Natural killer cell treated with Interleukin-12 subunit alpha and Interleukin-12 subunit beta and Interleukin-15 and Interleukin-18, amount 100 ng/mL, for 72 hours (primary cell): ENCODE measurements at regions not wholly inside any gene's neighbourhood (a gene's known extent, or its start where the extent isn't known, plus 50 kb on each side); places are given as distances from the start of the nearest gene placed in this dataset.
"Not testable (repeated sequence)": the region's sequence is repeated elsewhere in the genome, so short reads cannot be mapped to it uniquely, and the experiment has no call there.

Source experiments
- ATAC-seq, 2 donors: fragments of 150-1000 bp; cut with Tn5 transposase in 1 of 2; sonication (Bioruptor Pico), chemical (Tn5 transposase) in 1 of 2; 2 replicates each; pipeline ENCODE4 v1.10.0; 2021
- DNase-seq: peaks from one replicate; pipeline ENCODE4 v3.0.0; 2022; ENCODE audit warnings: low spot score
- H3K27ac Mint-ChIP-seq, 2 donors: 1 replicate in 1 of 2; 2 replicates in 1 of 2; pipeline ENCODE4 v1.8.0; 2022; ENCODE audit warnings: mixed read lengths in 2 of 2, mild to moderate bottlenecking in 1 of 2, moderate library complexity in 1 of 2
- H3K27me3 Mint-ChIP-seq, 2 donors: 1 replicate in 1 of 2; 2 replicates in 1 of 2; pipeline ENCODE4 v1.8.0; 2022; ENCODE audit warnings: mixed read lengths in 2 of 2
- H3K36me3 Mint-ChIP-seq: one replicate; pipeline ENCODE4 v1.8.0; 2022; ENCODE audit warnings: mixed read lengths
- H3K4me1 Mint-ChIP-seq, 2 donors: 1 replicate in 1 of 2; 2 replicates in 1 of 2; pipeline ENCODE4 v1.8.0; 2022; ENCODE audit warnings: low read depth in 2 of 2, mixed read lengths in 2 of 2, mild to moderate bottlenecking in 1 of 2
- H3K4me3 Mint-ChIP-seq: one replicate; pipeline ENCODE4 v1.8.0; 2022; ENCODE audit warnings: mixed read lengths
- H3K9me3 Mint-ChIP-seq: 2 replicates; pipeline ENCODE4 v1.8.0; 2022; ENCODE audit warnings: mixed read lengths

DNA sequence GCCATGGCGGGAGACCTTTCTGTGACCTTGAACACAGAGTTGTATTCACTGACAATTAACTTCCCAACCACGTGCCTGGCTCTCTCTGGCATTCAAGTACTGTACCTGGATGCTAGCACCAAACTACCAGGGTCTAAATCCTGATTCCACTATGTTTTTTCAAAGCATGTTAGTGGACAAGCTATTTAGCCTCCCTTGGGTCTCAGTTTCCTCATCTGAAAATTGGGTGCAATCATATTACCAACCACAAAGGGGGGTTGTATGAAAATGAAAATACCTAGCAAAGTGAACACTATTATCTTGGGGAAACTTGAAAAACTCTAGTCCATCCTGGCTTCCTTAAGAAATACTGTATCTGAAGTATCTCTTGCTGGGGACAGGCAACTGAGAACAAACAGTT is 308.7 kb upstream of the SGK1 start:
- ATAC-seq (no peak), DNase-seq (no peak)
- Mint-ChIP-seq H3K27ac (no peak overlapping the region), H3K4me3 (no peak overlapping the region), H3K36me3 (no peaks in the 10 kb centered on the region), H3K27me3 (peaks cover 22 to 52% of the 10 kb centered on the region in 2 donors), H3K4me1 (peaks cover 1 to 4% of the 10 kb centered on the region in 2 donors), H3K9me3 (no peaks in the 10 kb centered on the region)

- DNase-seq (no peak), ATAC-seq (peak in 1 of 2 donors; percentile 29)
- Mint-ChIP-seq H3K27me3 (peaks cover 18 to 47% of the 10 kb centered on the region in 2 donors), H3K9me3 (no peaks in the 10 kb centered on the region), H3K4me1 (peaks cover 0 to 4% of the 10 kb centered on the region in 2 donors), H3K36me3 (no peaks in the 10 kb centered on the region), H3K4me3 (no peak overlapping the region), H3K27ac (no peak overlapping the region)
Observed at GRCh38 chr6:134626086-134626485, 308.2 kb upstream of the SGK1 start.

- H3K27ac Mint-ChIP-seq = no peak overlapping the region
- no peaks in the 10 kb centered on the region for H3K36me3 Mint-ChIP-seq
- peaks cover 12 to 38% of the 10 kb centered on the region in 2 donors for H3K27me3 Mint-ChIP-seq
- no peak overlapping the region for H3K4me3 Mint-ChIP-seq
- no peak for ATAC-seq
- no peaks in the 10 kb centered on the region for H3K4me1 Mint-ChIP-seq
- H3K9me3 Mint-ChIP-seq = no peaks in the 10 kb centered on the region
- DNase-seq = no peak
Observed at GRCh38 chr6:134624781-134625180, 306.9 kb upstream of the SGK1 start.

- Mint-ChIP-seq H3K27me3 (peaks cover 16 to 44% of the 10 kb centered on the region in 2 donors), H3K4me3 (no peak overlapping the region), H3K4me1 (no peaks in the 10 kb centered on the region), H3K36me3 (no peaks in the 10 kb centered on the region), H3K27ac (no peak overlapping the region), H3K9me3 (no peaks in the 10 kb centered on the region)
- DNase-seq = no peak
- no peak for ATAC-seq
Observed at GRCh38 chr6:134623401-134623800, 305.5 kb upstream of the SGK1 start.

DNA sequence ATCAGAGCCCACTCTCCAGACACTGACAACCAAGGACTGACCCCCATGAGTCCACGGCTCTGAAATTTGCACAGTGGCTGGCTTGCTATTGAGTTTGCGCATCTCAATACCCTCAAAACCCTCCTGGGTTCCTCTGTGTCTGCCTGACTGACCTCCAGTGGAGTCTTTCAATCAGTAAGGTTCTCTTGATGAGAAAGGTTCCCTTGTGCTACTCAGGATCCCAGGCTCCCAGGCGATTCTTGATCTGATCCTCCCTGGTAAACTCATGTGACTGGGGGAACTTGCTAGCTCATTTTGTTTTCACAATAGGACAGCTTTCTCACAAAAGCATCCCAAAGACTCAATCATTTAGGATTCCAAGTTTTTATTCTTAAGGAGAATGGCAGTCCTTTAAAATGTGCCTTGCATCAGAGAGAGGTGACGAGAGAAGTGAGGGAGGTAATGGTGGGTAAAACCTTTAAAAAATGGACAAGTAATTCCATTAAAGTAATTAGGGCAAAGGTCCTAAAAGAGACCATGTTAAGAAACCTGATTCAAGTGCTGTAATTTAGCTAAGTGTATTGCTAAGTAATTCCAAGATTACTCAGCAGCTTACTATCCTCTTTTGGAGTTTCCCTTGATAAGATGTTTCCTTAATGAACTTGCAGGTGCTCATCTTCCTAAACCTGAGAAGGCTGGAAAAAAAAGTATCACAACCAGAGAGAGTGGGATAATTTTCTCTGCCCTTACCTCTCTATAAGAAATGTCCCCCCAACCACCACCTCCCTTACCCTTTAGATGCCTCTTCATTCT is 304.7 kb upstream of the SGK1 start:
- H3K27me3 Mint-ChIP-seq = peaks cover 21 to 51% of the 10 kb centered on the region in 2 donors
- no peak overlapping the region for H3K4me3 Mint-ChIP-seq
- ATAC-seq = no peak
- H3K9me3 Mint-ChIP-seq = no peaks in the 10 kb centered on the region
- DNase-seq = no peak
- no peak overlapping the region for H3K27ac Mint-ChIP-seq
- no peaks in the 10 kb centered on the region for H3K4me1 Mint-ChIP-seq
- no peaks in the 10 kb centered on the region for H3K36me3 Mint-ChIP-seq

DNA sequence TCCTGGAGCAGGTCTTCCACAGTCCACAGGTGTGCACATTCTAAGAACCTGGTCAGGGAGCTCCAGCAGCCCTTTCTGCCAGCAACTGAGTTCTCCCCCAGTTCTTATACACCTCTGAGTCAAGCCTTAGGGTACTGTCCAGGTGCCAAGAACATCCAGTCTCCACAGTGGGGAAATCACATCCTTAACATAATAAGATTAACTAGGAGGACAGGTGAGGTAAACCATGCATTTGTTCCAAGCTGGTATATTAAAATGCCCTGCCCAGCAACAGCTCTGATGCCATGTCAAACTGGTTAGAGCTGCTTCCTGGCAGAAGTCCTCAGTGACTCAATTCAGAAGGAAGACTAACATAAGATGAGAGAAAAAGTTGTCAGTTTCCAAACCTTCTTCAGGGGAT is 303.9 kb upstream of the SGK1 start:
- Mint-ChIP-seq H3K4me3 (no peak overlapping the region), H3K9me3 (no peaks in the 10 kb centered on the region), H3K36me3 (no peaks in the 10 kb centered on the region), H3K4me1 (no peaks in the 10 kb centered on the region), H3K27ac (no peak overlapping the region), H3K27me3 (peaks cover 21 to 55% of the 10 kb centered on the region in 2 donors)
- ATAC-seq (no peak), DNase-seq (no peak)

DNA sequence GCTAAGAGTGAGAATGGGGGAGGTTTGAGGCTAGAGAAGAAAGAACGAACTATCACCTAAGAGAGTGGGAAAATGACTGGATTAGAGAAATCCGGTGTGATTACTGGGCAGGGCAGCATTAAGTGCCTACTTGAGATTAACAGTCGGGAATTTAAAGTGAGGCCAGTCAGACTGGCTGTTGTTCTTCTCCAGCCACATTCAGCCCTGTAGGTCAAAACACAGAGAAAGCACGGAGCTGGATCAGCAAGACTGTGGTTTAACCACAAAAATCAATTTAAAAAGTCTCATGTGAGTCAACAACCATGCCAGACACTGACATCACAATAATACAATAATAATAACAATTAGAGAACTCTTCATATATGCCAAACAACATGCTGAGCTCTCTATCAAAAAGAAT is 301.9 kb upstream of the SGK1 start:
- no peaks in the 10 kb centered on the region for H3K36me3 Mint-ChIP-seq

GRCh38 chr6:134619077-134619476 is 301.2 kb upstream of the SGK1 start:
- DNase-seq (no peak), ATAC-seq (peak in 1 of 2 donors; percentile 20)
- Mint-ChIP-seq H3K4me3 (no peak overlapping the region), H3K9me3 (no peaks in the 10 kb centered on the region), H3K36me3 (no peaks in the 10 kb centered on the region), H3K4me1 (no peaks in the 10 kb centered on the region), H3K27me3 (peaks cover 27 to 57% of the 10 kb centered on the region in 2 donors), H3K27ac (no peak overlapping the region)

More for the DNA sequence above, 301.9 kb upstream of the SGK1 start:
- no peaks in the 10 kb centered on the region for H3K9me3 Mint-ChIP-seq
- H3K4me1 Mint-ChIP-seq = no peaks in the 10 kb centered on the region
- DNase-seq (no peak), ATAC-seq (no peak)
- H3K27ac Mint-ChIP-seq = no peak overlapping the region
- H3K27me3 Mint-ChIP-seq = peaks cover 27 to 59% of the 10 kb centered on the region in 2 donors
- no peak overlapping the region for H3K4me3 Mint-ChIP-seq

- Mint-ChIP-seq H3K9me3 (no peaks in the 10 kb centered on the region), H3K4me3 (no peak overlapping the region), H3K27me3 (peaks cover 20 to 42% of the 10 kb centered on the region in 2 donors), H3K36me3 (no peaks in the 10 kb centered on the region), H3K4me1 (no peaks in the 10 kb centered on the region), H3K27ac (no peak overlapping the region)
- DNase-seq (no peak), ATAC-seq (no peak)
Observed at GRCh38 chr6:134614606-134615485, 296.9 kb upstream of the SGK1 start.

DNA sequence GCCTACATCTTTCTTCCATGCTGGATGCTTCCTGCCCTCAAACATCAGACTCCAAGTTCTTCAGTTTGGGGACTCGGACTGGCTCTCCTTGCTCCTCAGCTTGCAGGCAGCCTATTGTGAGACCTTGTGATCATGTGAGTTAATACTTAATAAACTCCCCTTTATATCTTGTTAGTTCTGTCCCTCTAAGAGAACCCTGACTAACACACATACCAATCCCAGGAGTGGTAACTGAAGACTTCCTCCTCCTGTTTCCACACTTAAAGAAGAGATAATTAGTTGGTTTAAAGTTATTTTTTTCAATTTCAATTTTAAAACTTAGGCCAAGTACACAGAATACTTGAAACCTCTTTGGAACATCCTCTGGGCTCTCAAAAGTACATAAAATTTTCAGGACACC is 294.2 kb upstream of the SGK1 start:
- H3K4me3 Mint-ChIP-seq, ATAC-seq, H3K4me1 Mint-ChIP-seq, H3K9me3 Mint-ChIP-seq, H3K36me3 Mint-ChIP-seq, DNase-seq, H3K27ac Mint-ChIP-seq: not testable (repeated sequence)
- peaks cover 8 to 16% of the 10 kb centered on the region in 2 donors for H3K27me3 Mint-ChIP-seq

DNA sequence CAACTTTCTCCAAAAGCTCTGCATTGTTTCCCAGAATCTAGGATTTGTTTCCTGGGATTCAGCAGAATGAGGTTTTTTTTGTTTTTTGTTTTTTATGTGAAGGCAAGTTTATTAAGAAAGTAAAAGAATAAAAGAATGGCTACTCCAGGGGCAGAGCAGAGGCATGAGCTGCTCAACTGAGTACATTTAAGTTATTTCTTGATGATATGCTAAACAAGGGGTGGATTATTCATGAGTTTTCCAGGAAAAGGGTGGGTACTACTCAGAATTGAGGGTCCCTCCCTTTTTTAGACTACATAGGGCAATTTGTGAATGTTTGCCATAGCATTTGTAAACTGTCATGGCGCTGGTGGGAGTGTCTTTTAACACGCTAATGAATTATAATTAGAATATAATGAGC is 292.5 kb upstream of the SGK1 start:
- H3K9me3 Mint-ChIP-seq = no peaks in the 10 kb centered on the region
- H3K4me3 Mint-ChIP-seq = no peak overlapping the region
- ATAC-seq = no peak
- DNase-seq = no peak
- no peaks in the 10 kb centered on the region for H3K36me3 Mint-ChIP-seq
- H3K27ac Mint-ChIP-seq = no peak overlapping the region
- no peaks in the 10 kb centered on the region for H3K4me1 Mint-ChIP-seq
- peaks cover 5 to 7% of the 10 kb centered on the region in 2 donors for H3K27me3 Mint-ChIP-seq

DNA sequence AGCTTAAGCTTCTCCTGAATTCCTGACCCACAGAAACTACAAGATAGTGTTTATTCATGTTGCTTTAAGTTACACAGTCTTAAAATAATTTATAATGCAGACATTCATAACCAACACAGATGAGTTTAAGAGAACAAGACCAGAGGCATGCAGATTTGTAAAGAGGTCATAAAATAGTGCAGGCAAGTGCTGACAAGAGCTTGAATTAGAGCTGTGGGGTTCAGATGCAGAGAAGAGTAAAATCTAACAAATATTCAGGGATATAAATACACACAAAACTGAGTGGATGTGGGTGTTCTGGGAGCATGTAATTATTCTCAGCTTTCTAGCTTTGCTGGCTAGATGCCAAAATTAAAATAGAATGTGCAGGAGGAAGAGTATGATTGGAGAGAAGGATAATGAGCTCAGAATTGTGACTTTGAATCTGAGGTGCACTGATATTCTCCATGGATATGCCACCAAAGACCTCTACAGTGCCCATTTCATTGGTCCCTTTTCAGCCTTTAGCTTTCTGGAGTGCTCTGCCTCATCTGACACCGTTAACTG is 291.9 kb upstream of the SGK1 start:
- no peak for ATAC-seq
- Mint-ChIP-seq H3K4me1 (no peaks in the 10 kb centered on the region), H3K27ac (no peak overlapping the region), H3K27me3 (peaks cover 5 to 6% of the 10 kb centered on the region in 2 donors), H3K36me3 (no peaks in the 10 kb centered on the region), H3K4me3 (no peak overlapping the region), H3K9me3 (no peaks in the 10 kb centered on the region)
- DNase-seq = no peak

GRCh38 chr6:134607411-134607810 is 289.5 kb upstream of the SGK1 start:
- H3K9me3 Mint-ChIP-seq = no peaks in the 10 kb centered on the region
- H3K36me3 Mint-ChIP-seq = no peaks in the 10 kb centered on the region
- H3K27me3 Mint-ChIP-seq = peaks cover 6 to 14% of the 10 kb centered on the region in 2 donors
- DNase-seq (no peak), ATAC-seq (no peak)
- H3K4me1 Mint-ChIP-seq = no peaks in the 10 kb centered on the region
- no peak overlapping the region for H3K4me3 Mint-ChIP-seq
- no peak overlapping the region for H3K27ac Mint-ChIP-seq

DNA sequence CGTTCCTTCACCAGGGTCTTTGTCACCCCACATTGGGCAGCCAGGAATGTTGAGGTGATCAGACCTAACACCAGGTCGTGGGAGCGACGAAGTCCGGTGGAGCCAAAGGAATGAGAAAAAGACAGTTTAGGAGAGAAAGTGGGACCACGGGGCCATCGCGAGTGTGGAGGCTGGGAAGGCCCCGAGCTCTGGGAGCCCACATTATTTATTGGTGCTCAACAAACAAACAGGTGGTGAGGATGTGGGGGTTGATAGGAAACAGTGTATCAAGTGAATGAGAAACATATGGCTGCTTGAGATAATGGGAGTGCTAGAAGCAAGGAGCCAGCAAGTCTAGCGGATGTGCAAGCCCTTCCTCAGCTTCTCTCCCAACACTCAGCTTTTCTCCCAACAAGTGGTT is 287.1 kb upstream of the SGK1 start:
- no peaks in the 10 kb centered on the region for H3K36me3 Mint-ChIP-seq
- peaks cover 15 to 21% of the 10 kb centered on the region in 2 donors for H3K27me3 Mint-ChIP-seq
- DNase-seq (no peak), ATAC-seq (no peak)
- no peak overlapping the region for H3K27ac Mint-ChIP-seq
- H3K9me3 Mint-ChIP-seq = peaks cover 6% of the 10 kb centered on the region
- H3K4me3 Mint-ChIP-seq = no peak overlapping the region
- no peaks in the 10 kb centered on the region for H3K4me1 Mint-ChIP-seq
